ENCODE measurements at regions not wholly inside any gene's neighbourhood (a gene's known extent, or its start where the extent isn't known, plus 50 kb on each side); places are given as distances from the start of the nearest gene placed in this dataset.

DNA sequence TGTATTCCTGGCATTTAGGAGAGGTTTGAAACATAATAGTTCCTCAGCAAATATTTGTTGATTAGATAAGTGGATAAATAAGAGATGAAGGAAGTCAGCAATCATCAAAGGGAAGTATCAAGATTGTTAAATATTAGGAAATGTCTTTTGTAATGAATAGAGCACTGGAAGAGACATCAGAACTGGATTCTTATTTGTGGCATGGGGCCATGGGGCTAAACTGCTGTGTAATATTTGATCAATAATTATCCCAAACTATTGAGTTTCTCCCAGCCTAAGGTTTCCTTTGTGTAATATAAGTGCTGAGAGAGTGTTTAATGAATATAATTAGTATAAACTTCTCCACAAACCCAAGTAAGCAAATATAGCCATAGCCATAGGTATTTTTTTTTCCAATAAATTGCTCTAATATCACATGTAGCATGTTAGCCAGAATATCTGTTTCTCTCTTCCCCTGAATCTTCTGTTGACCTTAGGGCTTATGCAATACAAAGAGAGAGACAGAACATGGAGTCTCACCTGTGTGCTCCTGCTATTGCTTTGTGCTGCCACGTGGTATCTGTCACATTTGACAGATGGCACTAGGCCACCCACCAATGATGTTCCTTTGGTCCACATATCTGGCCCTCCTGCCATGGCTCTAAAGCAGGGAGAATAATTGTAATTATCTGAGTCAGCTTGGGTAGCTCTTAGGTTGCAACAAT, 658.7 kb downstream of the SOX5 start:
- H3K27me3 ChIP-seq (ENCODE audit: insufficient read depth, low read length): no peaks in the 10 kb centered on the region
- H3K4me1 ChIP-seq (ENCODE audit: insufficient read depth, low read length): no peaks in the 10 kb centered on the region
- no peaks in the 10 kb centered on the region for H3K9me3 ChIP-seq (ENCODE audit: insufficient read depth, low read depth, low read length)
- no peak overlapping the region for H3K4me3 ChIP-seq (ENCODE audit: low read length)
- H3K27ac ChIP-seq (ENCODE audit: low read depth, low read length): no peak overlapping the region
- H3K9ac ChIP-seq (ENCODE audit: low read depth, low read length): no peak overlapping the region
- H3K36me3 ChIP-seq (ENCODE audit: insufficient read depth, low read length): no peaks in the 10 kb centered on the region
- WGBS: 93% methylated on average over 1 of the region's 1 CpG

DNA sequence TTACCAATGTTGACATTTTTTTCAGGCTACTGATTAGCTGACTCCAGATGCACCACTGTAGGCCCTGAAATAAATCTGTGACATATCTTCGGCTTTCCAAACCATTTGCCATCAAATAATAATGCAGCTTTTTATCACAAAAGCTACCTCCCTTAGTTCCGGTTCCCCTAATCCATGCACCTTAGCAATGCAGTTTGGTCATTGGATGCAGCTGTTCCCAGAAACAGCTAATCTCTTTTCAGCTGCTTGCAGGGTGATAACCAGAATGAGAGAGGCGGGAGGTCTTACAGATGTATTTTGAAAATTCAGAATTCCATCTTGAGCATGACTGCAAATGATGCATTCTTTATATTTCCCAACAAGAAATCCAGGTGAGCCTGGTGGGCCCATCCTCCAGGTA, 646.2 kb downstream of the SOX5 start:
- Histone ChIP-seq H3K9ac (ENCODE audit: low read depth, low read length) (no peak overlapping the region), H3K27ac (ENCODE audit: low read depth, low read length) (no peak overlapping the region), H3K36me3 (ENCODE audit: insufficient read depth, low read length) (no peaks in the 10 kb centered on the region), H3K27me3 (ENCODE audit: insufficient read depth, low read length) (no peaks in the 10 kb centered on the region), H3K4me3 (ENCODE audit: low read length) (no peak overlapping the region), H3K9me3 (ENCODE audit: insufficient read depth, low read depth, low read length) (no peaks in the 10 kb centered on the region), H3K4me1 (ENCODE audit: insufficient read depth, low read length) (no peaks in the 10 kb centered on the region)
- 93% methylated on average over 3 of the region's 3 CpGs for WGBS

DNA sequence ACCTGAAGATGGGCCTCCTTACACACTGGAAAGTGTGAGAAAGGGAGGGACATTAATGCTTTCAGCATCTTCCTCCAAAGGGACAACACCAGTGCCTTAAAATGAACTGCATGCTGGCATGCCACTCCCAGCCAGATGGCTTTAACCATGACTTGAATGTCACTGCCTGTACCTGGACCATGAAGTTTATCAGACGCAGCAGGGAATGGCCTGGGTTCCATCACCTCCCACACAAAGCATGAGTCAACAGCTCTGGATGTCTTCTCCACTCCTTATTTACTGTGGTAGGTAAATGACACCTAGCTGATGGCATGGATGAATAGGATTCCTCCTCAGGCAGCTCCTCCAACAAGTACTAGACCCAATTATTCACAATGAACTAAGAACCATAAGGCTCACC, 645.6 kb downstream of the SOX5 start:
- no peaks in the 10 kb centered on the region for H3K4me1 ChIP-seq (ENCODE audit: insufficient read depth, low read length)
- H3K9ac ChIP-seq (ENCODE audit: low read depth, low read length): no peak overlapping the region
- H3K9me3 ChIP-seq (ENCODE audit: insufficient read depth, low read depth, low read length): no peaks in the 10 kb centered on the region
- H3K36me3 ChIP-seq (ENCODE audit: insufficient read depth, low read length): no peaks in the 10 kb centered on the region
- no peaks in the 10 kb centered on the region for H3K27me3 ChIP-seq (ENCODE audit: insufficient read depth, low read length)
- no peak overlapping the region for H3K4me3 ChIP-seq (ENCODE audit: low read length)
- WGBS: 93% methylated on average over 1 of the region's 1 CpG
- no peak overlapping the region for H3K27ac ChIP-seq (ENCODE audit: low read depth, low read length)

DNA sequence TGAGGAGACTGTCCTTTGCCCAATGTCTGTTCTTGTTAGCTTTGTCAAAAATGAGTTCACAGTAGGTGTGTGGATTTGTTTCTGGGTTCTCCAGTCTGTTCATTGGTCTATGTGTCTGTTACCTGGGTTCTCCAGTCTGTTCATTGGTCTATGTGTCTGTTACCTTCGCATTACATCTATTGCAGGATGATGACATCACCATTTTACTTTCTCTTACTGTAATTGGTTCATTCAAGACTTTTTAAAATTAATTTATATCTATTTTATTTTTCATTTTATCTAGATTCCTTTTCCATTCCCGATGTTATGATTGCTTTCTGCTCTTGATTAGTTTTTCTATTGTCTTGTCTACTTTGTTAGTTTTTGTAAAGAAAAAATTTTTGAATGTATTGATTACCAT, 615.5 kb downstream of the SOX5 start:
- H3K36me3 ChIP-seq (ENCODE audit: insufficient read depth, low read length): no peaks in the 10 kb centered on the region

DNA sequence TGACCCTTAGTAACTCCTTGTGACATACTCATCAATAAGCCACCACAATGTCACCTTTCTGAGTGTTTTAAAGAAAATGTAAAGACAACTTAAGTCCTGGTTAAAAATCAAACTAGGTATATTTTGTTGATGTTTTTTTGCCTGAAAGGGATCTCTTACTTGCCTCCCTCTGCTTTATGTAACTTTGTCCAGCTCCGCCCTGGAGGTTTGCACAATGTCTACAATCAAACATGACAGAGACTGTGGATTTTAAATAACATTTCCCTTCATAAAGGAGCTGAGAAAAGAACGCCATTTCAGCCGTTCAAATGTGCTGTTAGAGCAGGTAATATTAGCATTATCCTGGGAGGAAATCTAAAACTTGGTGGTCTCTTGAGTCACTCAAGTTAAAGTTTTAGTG, 613.9 kb downstream of the SOX5 start:
- Histone ChIP-seq H3K36me3 (ENCODE audit: insufficient read depth, low read length) (no peaks in the 10 kb centered on the region), H3K27me3 (ENCODE audit: insufficient read depth, low read length) (no peaks in the 10 kb centered on the region), H3K9ac (ENCODE audit: low read depth, low read length) (no peak overlapping the region), H3K9me3 (ENCODE audit: insufficient read depth, low read depth, low read length) (no peaks in the 10 kb centered on the region), H3K27ac (ENCODE audit: low read depth, low read length) (no peak overlapping the region), H3K4me1 (ENCODE audit: insufficient read depth, low read length) (no peaks in the 10 kb centered on the region), H3K4me3 (ENCODE audit: low read length) (no peak overlapping the region)
- 92% methylated on average over 3 of the region's 3 CpGs for WGBS

More for the DNA sequence above, 615.5 kb downstream of the SOX5 start:
- Histone ChIP-seq H3K9me3 (ENCODE audit: insufficient read depth, low read depth, low read length) (no peaks in the 10 kb centered on the region), H3K9ac (ENCODE audit: low read depth, low read length) (no peak overlapping the region), H3K4me1 (ENCODE audit: insufficient read depth, low read length) (no peaks in the 10 kb centered on the region), H3K4me3 (ENCODE audit: low read length) (no peak overlapping the region), H3K27ac (ENCODE audit: low read depth, low read length) (no peak overlapping the region), H3K27me3 (ENCODE audit: insufficient read depth, low read length) (no peaks in the 10 kb centered on the region)
- 100% methylated on average over 2 of the region's 2 CpGs for WGBS

DNA sequence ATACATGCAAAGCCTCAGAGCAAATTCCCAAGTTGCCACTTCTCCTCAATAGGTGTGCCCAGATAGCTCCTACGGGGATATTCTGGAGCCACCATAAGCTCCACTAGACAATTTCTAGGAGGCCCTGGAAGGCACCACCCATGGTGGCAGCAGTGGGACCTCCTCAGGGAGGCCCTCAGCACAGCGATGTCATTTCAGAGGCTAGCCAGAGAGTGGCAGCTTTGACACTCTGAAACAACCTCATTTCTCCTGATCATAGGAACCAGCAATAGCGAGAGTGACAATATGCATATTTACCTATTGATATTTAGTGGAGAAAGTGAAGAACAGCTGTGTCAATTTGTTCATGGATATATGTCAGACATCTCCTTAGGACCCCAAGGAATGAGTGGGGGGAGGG, 612.3 kb downstream of the SOX5 start:
- 98% methylated on average over 3 of the region's 3 CpGs for WGBS
- Histone ChIP-seq H3K9me3 (ENCODE audit: insufficient read depth, low read depth, low read length) (no peaks in the 10 kb centered on the region), H3K9ac (ENCODE audit: low read depth, low read length) (no peak overlapping the region), H3K36me3 (ENCODE audit: insufficient read depth, low read length) (no peaks in the 10 kb centered on the region), H3K27ac (ENCODE audit: low read depth, low read length) (no peak overlapping the region), H3K4me3 (ENCODE audit: low read length) (no peak overlapping the region), H3K4me1 (ENCODE audit: insufficient read depth, low read length) (no peaks in the 10 kb centered on the region), H3K27me3 (ENCODE audit: insufficient read depth, low read length) (no peaks in the 10 kb centered on the region)

DNA sequence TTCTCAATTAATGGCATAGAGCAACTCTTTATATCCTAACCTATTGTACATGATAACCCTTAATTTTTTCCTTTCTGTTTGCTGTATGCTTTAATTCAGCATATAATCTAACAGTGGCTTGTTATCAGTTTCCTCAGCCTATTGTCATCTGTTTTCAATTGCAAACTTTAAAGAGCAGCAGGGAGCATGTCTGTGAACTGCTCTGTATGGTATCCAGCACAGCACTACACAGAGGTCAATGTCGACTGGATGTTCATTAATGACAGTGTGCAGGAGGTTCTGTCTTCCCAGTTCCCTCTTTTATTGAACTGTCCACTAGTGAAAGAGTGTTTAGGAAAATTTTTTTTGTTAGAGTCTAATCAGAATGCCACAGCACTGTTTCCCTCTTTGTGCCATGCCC, 609.1 kb downstream of the SOX5 start:
- no peak overlapping the region for H3K9ac ChIP-seq (ENCODE audit: low read depth, low read length)
- H3K27ac ChIP-seq (ENCODE audit: low read depth, low read length): no peak overlapping the region
- WGBS: 37% methylated on average over 1 of the region's 1 CpG
- H3K4me3 ChIP-seq (ENCODE audit: low read length): no peak overlapping the region
- no peaks in the 10 kb centered on the region for H3K36me3 ChIP-seq (ENCODE audit: insufficient read depth, low read length)
- no peaks in the 10 kb centered on the region for H3K4me1 ChIP-seq (ENCODE audit: insufficient read depth, low read length)
- H3K27me3 ChIP-seq (ENCODE audit: insufficient read depth, low read length): no peaks in the 10 kb centered on the region
- H3K9me3 ChIP-seq (ENCODE audit: insufficient read depth, low read depth, low read length): no peaks in the 10 kb centered on the region

DNA sequence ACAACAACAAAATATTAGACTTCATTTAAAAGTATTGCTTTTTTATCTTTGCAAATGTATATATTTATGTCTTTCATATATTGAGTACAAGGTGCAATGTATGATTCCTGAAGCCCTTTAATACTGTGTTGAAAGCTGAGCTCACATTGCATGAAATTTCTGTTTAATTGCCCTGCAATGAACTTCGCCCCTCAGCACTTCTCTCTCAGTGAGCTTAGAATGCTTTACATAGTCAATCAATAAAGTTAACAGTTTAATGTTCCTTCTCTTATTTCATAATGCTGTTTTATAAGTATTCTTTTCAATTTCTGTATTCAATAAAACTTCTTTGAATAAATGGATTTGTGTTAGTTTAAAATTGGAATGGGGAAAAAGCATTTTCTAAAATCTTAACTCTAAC, 607.1 kb downstream of the SOX5 start:
- Histone ChIP-seq H3K9me3 (ENCODE audit: insufficient read depth, low read depth, low read length) (no peaks in the 10 kb centered on the region), H3K36me3 (ENCODE audit: insufficient read depth, low read length) (no peaks in the 10 kb centered on the region), H3K27ac (ENCODE audit: low read depth, low read length) (no peak overlapping the region), H3K4me1 (ENCODE audit: insufficient read depth, low read length) (no peaks in the 10 kb centered on the region), H3K9ac (ENCODE audit: low read depth, low read length) (no peak overlapping the region), H3K4me3 (ENCODE audit: low read length) (no peak overlapping the region), H3K27me3 (ENCODE audit: insufficient read depth, low read length) (no peaks in the 10 kb centered on the region)
- WGBS: 80% methylated on average over 1 of the region's 1 CpG

DNA sequence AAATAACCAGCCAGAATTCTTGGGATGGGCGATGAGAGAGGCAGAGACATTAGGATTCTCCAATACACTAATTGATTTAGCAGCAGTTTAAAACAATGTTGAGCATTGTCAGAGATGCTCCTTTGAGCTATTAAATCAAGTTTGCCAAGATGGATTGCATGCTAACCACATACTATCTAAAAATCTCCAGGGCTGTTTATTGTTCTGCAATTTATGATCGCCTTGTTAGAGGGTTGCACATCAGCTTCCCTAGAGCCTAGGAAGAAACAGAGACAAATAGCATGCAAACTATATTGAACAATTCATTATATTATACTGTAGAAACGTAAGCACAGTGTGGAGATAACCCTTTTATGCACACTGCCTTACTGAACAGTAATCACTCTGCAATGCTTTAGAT, 599.9 kb downstream of the SOX5 start:
- Histone ChIP-seq H3K4me3 (ENCODE audit: low read length) (no peak overlapping the region), H3K9me3 (ENCODE audit: insufficient read depth, low read depth, low read length) (no peaks in the 10 kb centered on the region), H3K36me3 (ENCODE audit: insufficient read depth, low read length) (no peaks in the 10 kb centered on the region), H3K9ac (ENCODE audit: low read depth, low read length) (no peak overlapping the region), H3K27me3 (ENCODE audit: insufficient read depth, low read length) (no peaks in the 10 kb centered on the region), H3K27ac (ENCODE audit: low read depth, low read length) (no peak overlapping the region), H3K4me1 (ENCODE audit: insufficient read depth, low read length) (peaks cover 6% of the 10 kb centered on the region; the same call in 1 of the 2 replicates)
- 100% methylated on average over 2 of the region's 3 CpGs for WGBS

DNA sequence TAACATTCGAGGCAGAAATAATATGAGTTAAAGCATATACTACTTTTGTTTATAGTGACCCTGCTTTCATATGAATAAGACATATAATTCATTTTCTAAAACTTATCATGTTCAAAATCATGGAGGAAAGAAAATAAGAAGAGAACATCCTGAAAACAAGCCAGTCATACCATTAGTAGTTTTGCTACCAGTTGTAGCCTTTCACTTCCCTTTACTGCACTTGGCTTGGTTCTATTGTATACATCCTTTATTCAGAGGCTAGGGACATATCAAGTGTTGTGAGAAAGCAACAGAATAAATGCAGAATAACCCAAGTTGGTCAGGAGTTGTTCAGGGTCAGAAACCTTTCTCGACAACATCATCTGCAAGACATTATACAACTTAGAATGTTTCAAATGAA, 598.7 kb downstream of the SOX5 start:
- WGBS: 89% methylated on average over 1 of the region's 2 CpGs
- Histone ChIP-seq H3K36me3 (ENCODE audit: insufficient read depth, low read length) (no peaks in the 10 kb centered on the region), H3K9ac (ENCODE audit: low read depth, low read length) (no peak overlapping the region), H3K27me3 (ENCODE audit: insufficient read depth, low read length) (no peaks in the 10 kb centered on the region), H3K27ac (ENCODE audit: low read depth, low read length) (no peak overlapping the region), H3K4me3 (ENCODE audit: low read length) (no peak overlapping the region), H3K9me3 (ENCODE audit: insufficient read depth, low read depth, low read length) (no peaks in the 10 kb centered on the region), H3K4me1 (ENCODE audit: insufficient read depth, low read length) (peaks cover 6% of the 10 kb centered on the region; the same call in 1 of the 2 replicates)

DNA sequence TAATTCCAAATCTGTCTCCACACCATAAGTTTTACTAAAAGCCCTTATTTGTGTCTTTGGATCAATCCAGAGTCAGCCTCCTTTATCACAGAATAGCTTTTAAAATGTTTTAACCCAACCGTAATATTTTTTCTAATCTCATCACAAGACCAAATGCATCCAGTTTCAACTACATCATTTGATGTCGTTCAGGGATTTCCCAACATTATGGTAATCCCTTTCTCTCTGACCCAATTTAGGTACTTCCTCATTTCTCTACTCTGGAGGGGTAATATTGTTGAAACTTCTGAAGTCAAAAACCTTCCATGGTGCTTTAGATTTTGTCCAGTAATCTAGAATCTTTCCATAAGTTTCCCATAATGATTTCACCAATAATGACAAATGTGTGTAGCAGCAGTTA, 596.8 kb downstream of the SOX5 start:
- Histone ChIP-seq H3K27me3 (ENCODE audit: insufficient read depth, low read length) (no peaks in the 10 kb centered on the region), H3K9ac (ENCODE audit: low read depth, low read length) (no peak overlapping the region), H3K9me3 (ENCODE audit: insufficient read depth, low read depth, low read length) (no peaks in the 10 kb centered on the region), H3K27ac (ENCODE audit: low read depth, low read length) (no peak overlapping the region), H3K4me3 (ENCODE audit: low read length) (no peak overlapping the region), H3K36me3 (ENCODE audit: insufficient read depth, low read length) (no peaks in the 10 kb centered on the region), H3K4me1 (ENCODE audit: insufficient read depth, low read length) (peaks cover 6% of the 10 kb centered on the region; the same call in 1 of the 2 replicates)
- 87% methylated on average over 2 of the region's 2 CpGs for WGBS

DNA sequence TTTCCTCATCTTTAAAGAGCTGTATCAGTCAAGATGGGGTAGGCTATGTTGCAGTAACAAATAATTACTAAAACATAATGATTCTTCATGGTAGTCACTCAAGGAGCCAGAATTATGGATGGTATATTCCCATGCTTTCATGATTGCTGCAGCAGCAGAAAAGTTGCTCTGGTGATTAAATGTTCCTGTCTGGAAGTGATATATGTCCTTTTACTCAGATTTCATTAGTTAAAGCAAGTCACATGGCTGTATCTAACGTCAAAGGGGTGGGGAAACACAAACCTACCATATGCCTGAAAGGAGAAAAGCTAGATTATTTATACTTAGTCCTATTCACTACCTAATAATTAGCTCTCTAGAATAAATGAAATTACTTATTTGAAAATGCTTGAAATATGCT, 594.7 kb downstream of the SOX5 start:
- WGBS: no CpG with 5 or more reads among the region's 1 CpG

More for the DNA sequence above, 594.7 kb downstream of the SOX5 start:
- no peak overlapping the region for H3K9ac ChIP-seq (ENCODE audit: low read depth, low read length)
- no peaks in the 10 kb centered on the region for H3K27me3 ChIP-seq (ENCODE audit: insufficient read depth, low read length)
- H3K4me1 ChIP-seq (ENCODE audit: insufficient read depth, low read length): no peaks in the 10 kb centered on the region
- H3K9me3 ChIP-seq (ENCODE audit: insufficient read depth, low read depth, low read length): no peaks in the 10 kb centered on the region
- no peaks in the 10 kb centered on the region for H3K36me3 ChIP-seq (ENCODE audit: insufficient read depth, low read length)
- no peak overlapping the region for H3K4me3 ChIP-seq (ENCODE audit: low read length)
- H3K27ac ChIP-seq (ENCODE audit: low read depth, low read length): no peak overlapping the region

All from HUES64 (cell line).